CD1c-positive myeloid dendritic cell (primary cell): ENCODE measurements at regions not wholly inside any gene's neighbourhood (a gene's known extent, or its start where the extent isn't known, plus 50 kb on each side); places are given as distances from the start of the nearest gene placed in this dataset.

Experiments used
- DNase-seq: peaks from one replicate; pipeline ENCODE4 v3.0.0-alpha.2; 2016; ENCODE audit errors: extremely low spot score

DNA sequence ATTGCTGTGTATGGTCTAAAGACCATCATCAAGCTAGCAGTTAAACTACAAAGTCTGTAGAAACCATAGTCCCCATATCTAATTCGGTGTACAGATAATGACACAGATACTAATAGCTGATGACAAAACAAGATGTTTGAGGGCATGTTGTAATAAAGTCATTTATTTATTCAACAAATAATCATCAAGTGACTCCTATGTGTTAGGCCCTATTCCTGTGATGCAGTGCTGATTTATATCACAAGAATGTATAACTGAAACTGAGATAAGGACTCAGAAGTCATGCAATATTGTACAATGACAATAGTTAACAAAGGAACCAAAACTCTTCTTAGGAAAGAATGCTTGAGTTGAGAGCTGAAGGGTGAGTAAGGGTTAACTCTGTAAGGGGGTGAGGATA is 315.0 kb upstream of the NR3C2 start:
- DNase-seq, result no peak

DNA sequence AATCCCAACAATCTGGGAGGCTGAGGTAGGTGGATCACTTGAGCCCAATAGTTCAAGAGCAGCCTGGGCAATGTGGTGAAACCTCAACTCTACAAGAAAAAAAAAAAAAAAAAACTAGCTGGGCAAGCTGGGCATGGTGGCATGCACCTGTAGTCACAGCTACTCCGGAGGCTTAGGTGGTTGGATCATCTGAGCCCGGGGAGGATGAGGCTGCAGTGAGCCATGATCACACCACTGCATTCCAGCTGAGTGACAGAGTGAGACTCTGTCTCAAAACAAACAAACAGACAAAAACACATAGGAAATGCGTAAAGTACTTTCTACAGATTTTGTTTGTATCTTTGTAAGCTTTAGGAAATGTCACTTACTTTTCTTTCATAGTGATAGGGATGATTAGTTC is 307.2 kb upstream of the NR3C2 start:
- DNase-seq, result no peak

DNA sequence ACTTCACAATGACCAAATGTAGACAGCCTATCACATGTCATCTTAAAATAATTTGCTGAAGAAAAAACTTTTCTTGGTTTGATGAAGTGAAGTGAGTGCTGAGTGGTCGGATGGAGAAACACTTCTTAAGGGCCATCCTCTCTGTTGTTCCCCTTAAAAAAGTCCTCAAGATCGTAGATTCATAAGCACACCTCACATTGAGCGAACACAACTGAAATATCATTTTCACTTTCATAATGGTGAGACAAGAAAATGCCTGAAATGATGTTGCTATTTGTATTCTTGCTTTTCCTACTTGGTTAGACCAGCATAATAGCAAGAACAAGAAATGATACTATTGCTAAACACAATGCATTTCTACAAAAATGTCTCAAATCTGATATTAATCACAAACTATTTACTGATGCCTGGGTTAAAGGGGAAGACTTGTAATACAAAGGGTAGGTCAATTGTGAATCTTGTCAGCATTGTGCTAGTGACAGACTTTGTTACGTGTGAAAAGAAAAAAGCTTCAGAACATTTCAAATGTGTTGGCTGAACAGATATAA is 305.6 kb upstream of the NR3C2 start:
- DNase-seq, result no peak

DNA sequence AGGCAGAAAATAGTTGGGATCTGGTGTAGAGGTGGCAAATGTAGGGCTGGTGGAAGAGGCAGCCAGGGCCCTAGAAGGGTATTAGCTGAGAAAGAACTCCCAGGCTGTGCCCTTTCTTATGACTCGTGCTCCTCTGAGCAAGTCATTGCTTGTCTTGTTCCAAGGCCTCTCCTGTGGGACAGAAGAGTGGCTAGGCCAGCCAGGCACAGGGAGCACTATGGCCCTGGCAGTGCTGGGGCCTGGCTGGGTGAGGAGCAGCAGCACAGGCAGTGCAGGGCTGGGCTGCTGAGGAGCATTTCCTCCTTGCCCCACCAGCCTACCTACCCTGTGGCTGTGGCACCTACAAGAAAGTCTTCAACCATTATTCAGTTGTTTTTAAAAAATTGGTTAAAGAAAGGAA is 298.5 kb upstream of the NR3C2 start:
- no peak for DNase-seq

DNA sequence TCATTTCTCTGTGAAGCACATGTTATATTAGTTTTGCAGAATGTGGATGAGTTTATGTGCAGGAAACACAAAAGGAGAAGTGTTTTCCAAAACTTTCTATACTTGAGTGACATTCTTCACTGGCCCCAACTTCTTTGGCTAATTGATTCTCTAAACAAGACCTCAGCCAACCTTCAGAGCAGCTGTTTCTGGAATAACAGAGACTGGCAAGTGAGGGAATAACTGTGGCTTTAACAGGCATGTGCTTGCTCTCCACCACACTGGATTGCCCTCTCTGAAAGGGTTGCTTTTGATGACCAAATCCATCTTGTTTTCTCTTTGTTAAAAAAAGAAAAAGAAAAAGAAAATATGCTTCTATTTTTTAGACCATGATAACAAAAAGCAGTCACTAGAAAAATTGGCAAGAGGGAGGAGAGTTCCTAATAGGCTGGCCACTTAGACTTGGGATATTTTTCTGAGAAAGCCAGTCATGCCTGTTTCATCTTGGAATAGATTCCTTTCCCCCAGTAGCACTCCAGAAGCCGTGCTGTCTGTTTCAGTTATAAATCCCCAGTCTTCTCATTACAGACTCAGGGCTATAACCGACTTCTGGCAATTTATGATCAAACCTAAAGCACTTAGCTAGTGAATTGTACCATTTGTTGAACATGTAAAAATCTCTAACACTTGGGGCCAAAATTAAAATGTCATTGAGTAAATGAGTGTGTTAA is 295.0 kb upstream of the NR3C2 start:
- DNase-seq, result no peak

DNA sequence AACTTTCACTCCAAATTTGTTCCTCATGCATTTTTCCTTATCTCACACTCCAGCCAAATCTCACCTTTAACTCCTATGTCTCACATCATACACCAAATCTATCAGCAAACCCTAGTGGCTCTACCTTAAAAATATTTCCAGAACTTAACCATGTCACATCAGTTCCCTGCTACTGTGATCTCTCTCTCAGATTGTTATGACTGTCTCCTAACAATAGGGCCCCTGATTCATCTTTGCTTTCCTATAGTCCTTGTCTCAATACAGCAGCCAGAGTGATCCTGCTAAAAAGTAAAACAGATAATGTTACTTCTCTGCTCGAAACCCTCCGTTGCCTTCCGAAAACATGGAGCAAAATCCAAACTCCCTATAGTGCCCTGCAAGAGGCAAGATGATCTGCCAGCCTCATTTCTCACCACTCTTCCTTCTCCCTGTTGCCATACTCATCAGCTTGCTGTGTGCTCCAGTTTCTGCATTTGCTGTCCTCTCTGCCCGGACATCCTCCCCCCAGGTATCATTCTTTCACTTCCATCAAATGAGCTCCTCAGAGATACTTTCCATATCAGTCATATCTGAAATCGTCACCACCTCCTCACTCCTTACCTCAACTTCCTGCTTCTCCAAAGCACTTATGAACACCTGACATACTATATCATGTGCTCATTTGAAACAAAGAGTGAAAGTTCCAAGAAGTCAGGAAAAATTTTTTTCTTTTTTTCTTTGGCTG is 293.4 kb upstream of the NR3C2 start:
- DNase-seq, result no peak

DNA sequence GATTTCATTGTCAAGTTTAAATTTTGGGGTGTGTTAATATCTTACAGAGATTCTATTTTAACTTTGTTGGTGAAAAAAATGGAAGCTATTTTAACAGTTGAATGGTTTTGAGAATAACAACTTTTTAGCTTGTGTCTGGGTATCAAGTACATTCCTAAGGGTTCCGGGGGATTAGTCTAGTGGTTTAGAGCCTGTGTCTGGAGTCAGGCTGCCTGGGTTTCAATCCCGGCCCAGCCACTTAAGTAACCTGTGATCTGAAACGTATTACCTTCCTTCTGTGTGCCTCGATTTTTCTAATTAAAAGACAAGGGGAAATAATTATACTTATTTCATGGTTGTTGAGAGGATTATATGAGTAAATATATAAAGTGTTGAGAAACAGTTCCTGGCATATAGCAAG is 288.6 kb upstream of the NR3C2 start:
- no peak for DNase-seq

DNA sequence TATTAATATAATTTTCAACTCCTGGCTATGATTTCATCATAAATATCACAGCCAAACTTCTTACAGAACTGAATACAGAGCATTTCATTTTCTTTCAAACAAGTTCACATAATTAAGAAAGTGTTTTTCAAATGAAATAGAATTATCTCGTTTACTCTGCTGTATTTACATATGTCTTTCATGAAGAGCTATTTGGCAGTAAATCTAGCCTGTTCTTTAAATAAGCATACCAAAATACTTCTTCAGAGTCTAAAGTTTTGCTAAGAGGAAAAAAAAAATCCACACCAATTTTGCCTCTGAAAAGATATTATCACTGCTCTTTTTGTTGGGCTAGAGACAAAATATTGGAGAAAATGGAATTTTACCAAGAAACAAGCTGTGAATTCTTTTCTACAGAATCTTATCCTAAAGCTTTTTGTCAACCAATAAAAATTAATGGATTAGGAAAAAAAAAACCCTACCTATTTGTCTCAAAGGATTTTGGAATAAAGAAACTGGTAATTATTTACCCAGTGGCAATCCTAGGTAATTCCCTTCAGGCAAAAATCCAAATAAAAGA is 287.9 kb upstream of the NR3C2 start:
- no peak for DNase-seq

DNA sequence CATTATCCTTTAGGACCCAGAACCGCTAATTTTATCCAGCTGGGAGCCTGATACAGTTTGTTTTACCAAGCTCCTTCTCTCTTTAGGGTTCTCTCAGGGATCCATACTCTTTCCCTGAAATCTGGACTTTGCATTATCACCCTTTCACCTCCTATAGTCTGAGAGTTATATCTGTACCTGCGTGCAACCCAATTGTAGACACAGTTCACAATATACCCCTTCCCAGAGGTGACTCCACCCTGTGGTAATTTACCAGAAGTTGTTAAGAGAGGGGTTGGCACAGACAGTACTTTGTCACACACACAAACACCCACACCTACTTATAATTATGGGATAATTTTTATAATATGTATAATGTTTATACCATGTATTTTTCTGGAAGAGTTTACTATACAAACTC is 275.8 kb upstream of the NR3C2 start:
- DNase-seq, result no peak

DNA sequence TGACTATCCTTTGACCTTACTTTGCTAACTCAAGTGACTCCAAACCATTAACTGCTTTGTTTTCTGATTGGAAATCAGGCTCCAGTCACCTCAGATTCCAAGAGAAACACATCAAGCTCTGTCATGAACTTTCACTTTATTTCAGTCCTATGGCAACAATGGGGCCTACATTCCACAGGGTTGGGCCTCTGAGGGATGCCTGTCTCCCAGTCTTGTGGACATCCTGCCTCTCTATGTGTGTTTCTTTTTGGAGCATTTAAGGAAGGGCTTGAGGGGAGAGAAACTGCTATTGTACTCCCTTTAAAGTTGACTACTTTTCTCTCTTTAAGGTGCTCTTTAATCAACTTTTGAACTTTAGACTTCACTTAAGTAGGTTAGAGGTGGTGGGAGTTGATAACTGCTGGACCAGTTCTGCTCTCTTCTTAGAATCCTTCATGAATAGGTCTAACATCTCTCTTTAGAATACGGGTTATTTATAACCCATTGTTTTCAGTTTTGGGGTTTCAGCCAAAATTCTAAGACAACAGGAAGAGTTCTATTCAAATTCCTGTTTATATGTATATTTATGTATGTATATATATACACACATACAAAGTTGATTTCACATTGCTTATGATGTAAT is 274.3 kb upstream of the NR3C2 start:
- DNase-seq, result no peak

DNA sequence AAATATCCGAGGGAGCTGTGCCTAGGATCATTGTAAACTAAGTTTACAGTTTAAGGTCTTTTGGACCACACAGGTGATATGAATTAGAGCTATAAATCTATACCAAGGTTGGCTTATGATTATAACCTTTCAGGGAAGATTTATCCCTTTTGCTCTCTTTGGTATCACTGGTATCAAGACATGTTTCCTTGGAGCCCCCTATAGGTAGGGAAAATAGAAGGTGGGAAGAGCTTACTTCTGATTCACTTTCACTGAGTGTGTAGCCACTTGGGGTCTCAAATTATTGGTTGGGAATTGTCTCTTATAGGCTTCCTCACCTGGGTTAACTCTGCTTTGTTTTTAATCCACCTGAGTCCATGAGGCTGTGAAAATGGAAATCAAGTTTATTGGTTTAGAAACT is 262.1 kb upstream of the NR3C2 start:
- no peak for DNase-seq

DNA sequence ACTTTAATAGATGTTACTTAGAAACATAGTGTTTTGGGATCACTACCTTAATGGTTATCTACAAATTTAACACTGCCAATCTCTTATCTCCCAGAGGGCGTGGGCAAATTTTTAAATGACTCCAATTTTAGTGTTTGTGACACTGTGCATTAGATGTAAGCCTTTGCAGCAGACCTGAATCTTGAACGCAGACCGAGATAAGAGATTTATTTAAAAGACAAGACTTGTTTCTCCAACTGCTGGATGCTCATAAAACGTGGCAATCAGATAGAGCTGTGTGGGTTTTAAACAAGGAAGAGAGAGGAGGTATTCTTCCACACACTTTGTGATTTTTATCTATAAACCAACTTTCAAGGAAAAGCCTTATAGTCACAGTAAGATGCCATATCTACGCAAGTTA is 252.5 kb upstream of the NR3C2 start:
- DNase-seq, result no peak

DNA sequence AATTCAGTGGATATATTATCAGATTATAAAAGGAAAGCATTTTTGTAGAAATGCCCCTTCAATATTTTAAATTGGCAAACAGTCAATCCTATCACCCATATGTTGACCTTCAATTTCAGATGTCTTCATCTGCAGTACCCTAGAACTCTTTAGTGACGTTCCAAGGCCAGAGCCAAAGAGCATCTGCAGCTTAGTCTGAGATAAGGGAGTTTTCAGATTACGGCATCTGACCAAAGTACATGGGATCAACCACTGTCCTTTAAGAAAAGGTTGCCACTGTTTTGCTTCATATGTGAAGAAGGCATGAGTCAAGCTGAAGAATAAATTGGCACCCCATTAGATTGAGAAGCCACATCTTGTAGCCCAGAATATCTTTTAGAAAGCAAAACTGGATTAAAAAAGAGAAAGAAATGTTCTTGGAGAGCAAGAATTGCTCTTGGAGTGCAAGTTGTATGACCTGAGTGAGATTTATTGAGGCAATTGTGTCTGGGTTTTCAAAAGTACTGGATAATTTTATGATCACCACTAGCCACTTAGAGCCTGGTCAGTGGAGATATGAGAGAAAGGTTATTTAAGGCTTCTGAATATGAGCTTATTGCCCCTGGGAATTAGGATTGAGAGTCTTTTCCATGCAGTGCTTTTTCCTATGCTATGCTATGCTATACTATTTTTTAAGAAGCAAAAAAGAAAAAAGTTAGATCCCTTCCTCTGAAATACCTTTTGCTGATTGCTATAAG is 251.9 kb upstream of the NR3C2 start:
- no peak for DNase-seq

DNA sequence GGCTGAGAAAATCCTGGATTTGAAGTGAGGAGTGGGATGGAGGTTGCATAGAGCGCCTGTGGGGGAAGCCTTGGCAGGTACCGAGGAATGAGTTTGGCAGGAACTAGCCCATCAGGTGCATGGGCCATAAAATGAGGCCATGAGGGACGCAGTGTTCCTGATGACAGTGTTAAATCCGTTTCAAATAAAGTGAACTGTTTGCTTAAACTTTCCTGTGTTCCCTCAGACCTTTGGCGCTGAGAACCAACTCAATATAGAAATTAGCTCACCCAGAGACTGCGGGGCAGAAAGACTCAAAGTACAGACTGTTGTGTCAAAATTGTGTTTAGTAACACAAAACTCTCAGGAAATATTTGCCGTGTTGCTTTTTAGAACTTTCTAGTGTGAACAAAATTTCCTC is 250.0 kb upstream of the NR3C2 start:
- DNase-seq, result no peak

DNA sequence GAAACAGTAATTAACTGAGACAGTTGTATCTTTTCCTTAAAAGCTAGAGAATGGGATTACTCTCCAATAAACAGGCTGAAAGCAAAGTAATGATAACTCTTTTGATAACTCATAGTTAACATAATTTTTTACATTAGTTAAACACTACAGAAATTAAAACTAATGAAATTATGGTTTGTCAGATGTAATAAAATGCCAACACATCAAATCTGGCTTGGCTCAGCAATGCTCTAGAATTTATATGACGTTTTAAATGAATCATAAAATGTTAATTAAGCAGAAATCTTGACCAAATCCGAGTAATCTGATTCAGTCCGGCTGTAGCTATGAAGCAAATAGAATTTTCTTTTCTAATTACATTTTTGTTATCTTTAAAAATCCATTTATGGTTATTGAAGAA is 244.2 kb upstream of the NR3C2 start:
- no peak for DNase-seq

DNA sequence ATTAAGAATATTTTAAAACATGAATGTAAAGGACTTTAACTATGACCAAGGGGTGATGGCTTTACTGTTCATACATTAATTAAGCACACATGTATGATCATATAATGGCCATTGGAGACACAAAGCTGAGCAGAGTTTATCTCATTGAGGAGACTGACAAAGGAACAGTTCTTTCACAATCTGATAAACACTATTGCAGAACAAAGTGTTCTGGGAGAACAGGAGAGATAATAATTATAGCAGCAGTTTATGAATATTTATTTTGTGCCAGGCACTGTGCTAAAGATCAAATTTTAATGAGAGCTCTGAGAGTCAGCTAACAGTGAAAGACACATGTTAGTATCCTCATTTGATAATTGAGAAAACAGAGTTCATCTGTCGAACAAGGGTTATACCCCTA is 242.4 kb upstream of the NR3C2 start:
- no peak for DNase-seq

DNA sequence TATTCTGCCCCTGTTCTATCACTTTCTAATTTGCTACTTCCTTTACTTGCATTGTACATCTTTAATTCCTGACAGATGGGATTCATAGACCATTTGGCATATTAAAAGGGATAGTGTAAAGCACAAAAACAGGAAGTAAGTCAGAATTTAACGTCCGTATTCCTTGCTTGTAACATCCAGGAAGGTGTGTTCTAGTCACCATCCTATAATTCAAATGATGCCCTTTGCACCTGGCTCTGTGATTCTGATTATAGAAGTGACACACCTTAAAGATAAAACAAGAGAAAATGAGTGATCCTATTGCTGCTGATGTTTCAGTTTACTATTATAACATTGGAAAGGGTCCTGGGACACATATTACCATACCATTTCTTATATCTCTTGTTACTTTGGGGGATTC is 238.7 kb upstream of the NR3C2 start:
- no peak for DNase-seq

DNA sequence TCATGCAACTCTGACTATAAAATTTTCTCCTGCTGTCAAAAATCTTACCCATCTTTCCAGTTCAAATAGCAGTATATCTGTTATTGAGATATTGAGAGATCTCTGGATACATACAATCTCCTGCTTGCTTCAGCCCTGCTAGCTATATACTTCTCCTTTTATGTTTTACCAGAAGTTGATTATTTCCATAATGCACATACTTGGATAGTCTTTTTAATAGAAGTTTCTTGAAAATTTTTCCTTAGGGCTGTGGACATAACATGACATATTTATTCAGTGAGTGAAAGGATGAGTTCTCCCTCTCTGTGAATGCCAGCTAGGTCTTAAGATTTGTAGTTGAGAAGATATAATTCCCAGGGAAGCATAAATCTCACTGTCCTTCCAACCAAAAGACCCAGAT is 234.1 kb upstream of the NR3C2 start:
- DNase-seq, result no peak

DNA sequence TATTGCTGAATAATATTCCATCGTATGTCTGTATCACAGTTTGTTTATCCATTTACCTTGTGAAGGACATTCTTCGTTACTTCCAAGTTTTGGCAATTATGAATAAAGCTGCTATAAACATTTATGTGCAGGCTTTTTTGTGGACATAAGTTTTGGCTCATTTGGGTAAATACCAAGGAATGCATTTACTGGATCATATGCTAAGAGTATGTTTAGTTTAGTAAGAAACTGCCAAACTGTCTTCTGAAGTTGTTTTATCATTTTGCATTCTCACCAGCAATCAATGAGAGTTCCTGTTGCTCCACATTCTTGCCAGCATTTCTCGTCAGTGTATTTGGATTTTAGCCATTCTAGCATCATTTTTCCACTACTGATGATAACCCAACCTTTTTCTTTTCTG is 232.7 kb upstream of the NR3C2 start:
- no peak for DNase-seq

DNA sequence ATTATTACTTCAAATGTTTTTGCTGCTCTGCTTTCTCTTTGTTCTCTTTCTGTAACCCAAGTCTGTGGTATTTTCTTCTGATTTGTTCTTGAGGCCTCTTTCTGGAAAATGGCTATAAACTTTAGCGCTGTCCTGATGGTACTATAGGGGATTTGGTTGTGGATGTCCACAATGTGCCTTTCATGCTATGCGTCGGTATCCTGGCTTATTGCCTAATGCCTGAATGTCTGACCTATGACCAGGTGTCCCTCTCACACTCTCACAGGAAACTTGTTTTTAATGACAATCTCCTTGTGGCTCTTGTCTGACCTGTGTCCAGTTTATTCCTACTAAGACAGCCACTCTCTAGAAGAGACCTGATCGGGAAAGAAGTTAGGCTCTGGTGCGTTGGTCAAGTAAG is 222.4 kb upstream of the NR3C2 start:
- no peak for DNase-seq

DNA sequence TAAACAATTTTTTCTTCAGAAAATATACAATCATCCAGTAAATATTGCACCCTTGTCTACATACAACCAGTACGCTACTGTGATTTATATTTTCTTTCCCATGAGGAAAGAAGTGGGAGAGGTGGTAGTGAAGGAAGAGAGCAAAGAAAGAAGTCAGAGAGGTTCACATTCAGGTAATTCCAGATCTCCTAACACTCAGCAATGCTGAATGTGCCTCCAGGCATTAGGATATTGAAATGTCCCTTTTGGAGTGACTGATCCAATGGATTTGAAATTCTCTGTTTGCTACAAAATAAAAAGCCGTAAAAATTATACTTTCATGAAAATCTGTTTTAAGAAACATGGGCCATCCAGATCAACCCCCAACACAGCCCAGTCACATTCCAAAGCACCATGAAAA is 211.9 kb upstream of the NR3C2 start:
- DNase-seq, result no peak

DNA sequence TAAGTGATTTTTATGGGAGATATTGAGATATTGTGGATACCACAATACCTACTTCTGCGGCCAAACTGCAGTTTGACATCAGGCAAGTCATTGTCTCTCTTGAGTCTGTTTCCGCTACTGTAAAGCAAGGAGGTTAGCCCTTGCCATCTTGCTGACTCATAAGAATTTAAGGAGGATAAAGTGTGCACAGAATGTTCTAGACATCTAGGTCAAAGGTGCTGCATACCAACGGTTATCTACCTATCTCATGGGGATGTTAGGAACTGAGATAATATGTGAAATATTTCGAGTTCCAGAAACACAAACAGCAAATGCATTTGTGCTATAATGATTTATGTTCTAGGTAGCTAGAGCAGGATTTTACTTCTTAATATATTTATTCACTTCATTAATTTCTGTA is 211.5 kb upstream of the NR3C2 start:
- DNase-seq, result no peak
